Nephron (organoid): ENCODE measurements at regions not wholly inside any gene's neighbourhood (a gene's known extent, or its start where the extent isn't known, plus 50 kb on each side); places are given as distances from the start of the nearest gene placed in this dataset.
A peak's percentile ranks its signal among the peaks of the same experiment; 100 is the strongest.
"Not testable (repeated sequence)": the region's sequence is repeated elsewhere in the genome, so short reads cannot be mapped to it uniquely, and the experiment has no call there.

Source experiments
- H3K27ac Mint-ChIP-seq, 3 experiments: 2 replicates each; pipeline ENCODE4 v1.8.0; 2020; ENCODE audit warnings: mixed read lengths in 3 of 3, mild to moderate bottlenecking in 2 of 3, moderate library complexity in 1 of 3
- H3K27me3 Mint-ChIP-seq: 2 replicates; pipeline ENCODE4 v1.8.0; 2021; ENCODE audit warnings: low read depth, mild to moderate bottlenecking, moderate library complexity, mixed read lengths
- H3K36me3 Mint-ChIP-seq: 2 replicates; pipeline ENCODE4 v1.8.0; 2020; ENCODE audit warnings: low read depth, mixed read lengths
- H3K4me1 Mint-ChIP-seq: 2 replicates; pipeline ENCODE4 v1.8.0; 2020; ENCODE audit warnings: mixed read lengths
- H3K4me3 Mint-ChIP-seq, 3 experiments: 2 replicates each; pipeline ENCODE4 v1.8.0; 2020; ENCODE audit warnings: mild to moderate bottlenecking in 3 of 3, mixed read lengths in 3 of 3, moderate library complexity in 2 of 3
- H3K9me3 Mint-ChIP-seq: 2 replicates; pipeline ENCODE4 v1.8.0; 2020; ENCODE audit warnings: mixed read lengths
- CTCF ChIP-seq, 3 experiments: fragments of 200-600 bp; sonication (generic); IDR thresholded peaks; one replicate each; pipeline ENCODE4 v1.5.0; 2021; ENCODE audit warnings: antibody characterized with exemption in 3 of 3; ENCODE audit not compliant: unreplicated experiment in 3 of 3

GRCh38 chr3:71927505-71928066, 142.6 kb upstream of the PROK2 start:
- Mint-ChIP-seq H3K9me3 (no peaks in the 10 kb centered on the region), H3K4me1 (peaks cover 20% of the 10 kb centered on the region), H3K27me3 (peaks cover 32% of the 10 kb centered on the region), H3K36me3 (no peaks in the 10 kb centered on the region), H3K27ac (no peak overlapping the region), H3K4me3 (no peak overlapping the region)
- no peak for TF ChIP-seq CTCF (IDR thresholded peaks at IDR 0.05; ENCODE audit: unreplicated experiment in 3 of 3)

- Mint-ChIP-seq H3K27me3 (peaks cover 34% of the 10 kb centered on the region), H3K27ac (no peak overlapping the region), H3K36me3 (no peaks in the 10 kb centered on the region), H3K9me3 (no peaks in the 10 kb centered on the region), H3K4me3 (no peak overlapping the region), H3K4me1 (peaks cover 20% of the 10 kb centered on the region)
- no peak for TF ChIP-seq CTCF (IDR thresholded peaks at IDR 0.05; ENCODE audit: unreplicated experiment in 3 of 3)
Observed at GRCh38 chr3:71926616-71927015, 141.7 kb upstream of the PROK2 start.

GRCh38 chr3:71926262-71926600, 141.3 kb upstream of the PROK2 start:
- peak; percentile 52 to 54 (median 53) for TF ChIP-seq CTCF (IDR thresholded peaks at IDR 0.05; ENCODE audit: unreplicated experiment in 3 of 3)
- no peaks in the 10 kb centered on the region for H3K9me3 Mint-ChIP-seq
- H3K27me3 Mint-ChIP-seq, result peaks cover 34% of the 10 kb centered on the region
- H3K27ac Mint-ChIP-seq, result no peak overlapping the region
- H3K4me3 Mint-ChIP-seq, result no peak overlapping the region
- H3K4me1 Mint-ChIP-seq, result peaks cover 20% of the 10 kb centered on the region
- no peaks in the 10 kb centered on the region for H3K36me3 Mint-ChIP-seq

- H3K4me3 Mint-ChIP-seq, H3K9me3 Mint-ChIP-seq, H3K36me3 Mint-ChIP-seq, H3K27ac Mint-ChIP-seq: not testable (repeated sequence)
- Mint-ChIP-seq H3K27me3 (peaks cover 34% of the 10 kb centered on the region), H3K4me1 (peaks cover 15% of the 10 kb centered on the region)
Observed at GRCh38 chr3:71925511-71926261, 140.7 kb upstream of the PROK2 start.

GRCh38 chr3:71924721-71925120, 139.8 kb upstream of the PROK2 start:
- Mint-ChIP-seq H3K36me3 (no peaks in the 10 kb centered on the region), H3K9me3 (no peaks in the 10 kb centered on the region), H3K27ac (no peak overlapping the region), H3K4me1 (peaks cover 5% of the 10 kb centered on the region), H3K4me3 (no peak overlapping the region), H3K27me3 (peaks cover 34% of the 10 kb centered on the region)
- no peak for TF ChIP-seq CTCF (IDR thresholded peaks at IDR 0.05; ENCODE audit: unreplicated experiment in 3 of 3)

- Mint-ChIP-seq H3K36me3 (no peaks in the 10 kb centered on the region), H3K27me3 (peaks cover 30% of the 10 kb centered on the region), H3K4me1 (peaks cover 5% of the 10 kb centered on the region), H3K9me3 (no peaks in the 10 kb centered on the region), H3K27ac (no peak overlapping the region), H3K4me3 (no peak overlapping the region)
- no peak for TF ChIP-seq CTCF (IDR thresholded peaks at IDR 0.05; ENCODE audit: unreplicated experiment in 3 of 3)
Observed at GRCh38 chr3:71921036-71921435, 136.1 kb upstream of the PROK2 start.
